Activated CD4-positive, alpha-beta T cell treated with anti-CD3 and anti-CD28 coated beads, Interleukin-2, amount 50 U/mL, for 16 hours (primary cell): ENCODE measurements at regions not wholly inside any gene's neighbourhood (a gene's known extent, or its start where the extent isn't known, plus 50 kb on each side); places are given as distances from the start of the nearest gene placed in this dataset.
"Not testable (repeated sequence)": the region's sequence is repeated elsewhere in the genome, so short reads cannot be mapped to it uniquely, and the experiment has no call there.

Experiments used
- DNase-seq: peaks from one replicate; pipeline ENCODE4 v3.0.0-alpha.2; 2020

DNA sequence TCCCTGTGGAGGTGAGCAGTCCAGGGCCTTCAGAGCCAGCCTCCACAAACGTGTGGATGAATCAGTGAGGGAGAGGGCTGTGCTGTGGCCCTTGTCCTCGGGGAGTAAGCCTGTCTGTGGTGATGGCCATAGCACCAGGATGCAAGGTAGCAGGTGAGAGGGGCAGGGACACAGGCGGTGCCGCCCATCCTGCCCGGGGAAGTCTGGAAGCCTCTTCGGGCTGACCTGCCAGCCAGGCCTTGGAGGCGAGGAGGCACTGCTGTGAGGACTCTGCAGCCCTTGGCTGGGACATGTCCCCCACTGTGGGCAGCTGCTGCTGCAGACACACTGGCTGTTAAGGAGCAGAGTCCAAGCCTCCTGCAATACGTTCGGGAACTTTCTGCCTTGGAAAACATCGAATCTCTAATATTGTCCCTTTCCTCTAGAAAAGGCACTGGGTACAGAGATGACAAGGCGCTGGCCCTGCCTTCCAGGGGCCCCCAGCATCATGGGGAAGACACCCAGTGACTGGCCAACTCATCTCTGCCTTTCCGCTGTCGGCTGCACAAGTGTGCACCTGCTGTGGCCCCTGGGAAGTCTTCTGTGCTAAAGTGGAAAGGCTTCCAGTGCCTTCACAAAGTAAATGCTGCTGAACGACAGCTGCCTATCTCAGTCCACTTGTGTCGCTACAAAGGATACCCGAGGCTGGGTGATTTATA, 101.4 kb downstream of the ADRA2C start:
- no peak for DNase-seq

DNA sequence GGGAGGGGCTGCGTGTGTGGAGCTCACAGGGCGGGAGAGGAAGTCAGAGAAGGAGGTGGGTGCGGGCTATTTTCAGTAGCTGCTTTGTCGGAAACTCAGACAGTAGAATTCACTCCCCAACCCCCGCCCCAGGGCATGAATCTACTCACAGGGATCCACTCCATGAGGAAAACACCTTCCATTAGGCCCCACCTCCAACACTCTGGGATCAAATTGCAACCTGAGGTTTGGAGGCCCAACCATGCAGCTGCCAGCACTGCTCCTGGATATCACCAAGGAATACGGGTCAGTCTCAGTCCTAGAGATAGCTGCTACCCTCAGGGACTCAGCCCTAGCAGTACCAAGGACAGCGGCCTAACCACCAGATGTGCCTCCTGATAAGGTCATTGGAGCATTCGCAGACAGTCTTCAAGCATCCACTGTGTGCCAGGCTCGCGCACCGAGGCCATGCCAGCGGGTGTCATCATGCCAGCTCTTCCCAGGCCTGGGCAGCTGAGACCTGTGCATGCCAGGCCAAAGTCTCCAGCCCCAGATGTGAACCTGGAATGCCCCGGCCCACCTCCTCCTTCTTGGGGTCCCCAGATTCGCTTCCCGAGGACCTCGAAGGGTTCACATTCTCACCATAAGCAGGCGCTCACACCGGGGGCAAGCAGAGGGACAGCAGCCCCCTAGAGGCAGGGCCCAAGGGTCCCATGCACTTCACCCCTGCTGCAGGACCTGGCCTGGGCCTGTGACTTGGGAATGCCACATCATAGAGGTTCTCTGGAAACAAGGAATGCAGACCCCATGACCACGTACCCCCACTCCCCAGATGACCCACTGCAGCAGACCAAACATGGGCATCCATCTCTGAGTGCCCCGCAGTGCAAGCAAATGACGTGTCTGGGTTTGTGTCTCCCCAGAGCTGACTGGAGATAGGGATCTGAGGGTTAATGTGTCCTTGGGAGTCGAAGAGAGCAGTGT, 102.3 kb downstream of the ADRA2C start:
- DNase-seq: no peak

DNA sequence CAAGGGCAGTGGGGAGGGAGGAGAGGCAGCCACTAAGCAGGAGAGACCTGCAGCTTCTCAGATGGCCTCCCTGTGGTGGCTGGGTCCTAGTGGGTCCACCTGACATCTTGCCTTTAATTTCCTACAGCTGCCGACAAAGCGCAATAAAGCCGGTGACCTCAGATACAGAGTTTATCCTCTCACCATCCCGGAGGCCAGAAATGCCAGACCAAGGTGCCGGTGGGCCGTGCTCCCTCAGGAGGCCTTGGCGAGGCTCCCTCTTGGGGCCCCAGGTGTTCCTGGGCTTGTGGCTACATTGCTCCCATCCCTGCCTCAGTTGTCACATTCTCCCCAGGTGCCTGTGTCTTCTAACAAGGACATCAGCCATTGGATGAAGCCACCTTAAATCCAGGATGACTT, 103.0 kb downstream of the ADRA2C start:
- DNase-seq: no peak

DNA sequence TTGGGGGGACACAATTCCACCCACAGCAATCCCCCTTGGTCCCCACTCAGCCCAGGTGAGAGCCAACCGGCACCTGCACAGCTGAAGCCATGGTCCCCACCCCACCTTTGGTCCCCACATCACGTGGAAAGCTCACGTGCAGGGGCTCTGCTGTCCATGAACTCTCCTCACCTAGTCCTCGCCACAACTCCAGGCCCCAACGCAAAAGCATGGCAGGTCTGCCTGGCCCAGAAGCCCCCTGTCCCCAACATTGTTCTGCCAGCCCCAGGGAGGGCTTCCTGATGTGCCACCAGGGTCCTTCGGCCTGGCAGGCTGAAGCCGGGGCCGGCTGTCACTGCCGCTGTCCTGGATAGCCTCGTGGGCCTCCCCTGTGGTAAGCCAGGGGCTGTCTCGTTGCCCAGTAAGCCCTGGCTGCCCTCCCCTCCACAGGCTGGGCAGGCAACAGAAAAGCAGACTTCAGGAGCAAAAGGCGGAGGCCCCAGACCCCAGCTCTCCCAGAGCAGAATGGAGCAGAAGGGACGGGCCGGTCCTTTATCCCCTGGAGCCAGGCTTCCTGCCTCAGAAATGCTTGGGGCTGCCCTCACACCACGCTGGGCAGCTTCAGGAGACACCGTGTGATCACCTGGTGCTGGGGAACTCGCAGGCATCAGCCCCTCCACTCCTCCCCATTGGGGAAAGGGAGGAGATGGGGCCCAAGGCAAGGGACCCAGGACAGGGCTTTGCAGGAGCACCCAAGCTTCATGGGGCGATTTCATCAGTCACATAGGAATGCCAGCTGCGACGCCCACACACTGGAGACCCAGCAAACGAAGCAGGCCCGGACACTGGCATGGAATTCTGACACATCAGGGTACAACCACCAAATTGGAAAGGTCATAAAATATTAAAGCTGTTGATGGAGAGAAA, 103.7 kb downstream of the ADRA2C start:
- DNase-seq: no peak

DNA sequence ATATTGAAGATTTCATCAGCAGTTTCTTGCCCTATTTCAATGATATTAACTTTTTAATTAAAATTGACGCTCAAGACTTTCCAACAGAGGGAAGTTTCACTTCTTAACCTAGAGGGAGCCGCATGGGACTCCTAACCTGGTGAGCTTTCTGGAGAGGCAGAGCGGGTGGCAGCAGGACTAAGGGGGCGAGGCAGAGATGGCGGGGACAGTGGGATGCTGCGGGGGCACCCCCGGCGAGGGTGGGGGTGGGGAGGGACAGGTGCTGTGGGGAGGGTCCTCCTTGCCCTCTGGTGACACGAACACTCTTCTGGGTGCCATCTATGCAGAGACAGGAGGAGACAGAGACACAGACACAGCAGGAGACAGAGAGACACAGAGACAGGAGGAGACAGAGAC, 104.4 kb downstream of the ADRA2C start:
- no peak for DNase-seq

DNA sequence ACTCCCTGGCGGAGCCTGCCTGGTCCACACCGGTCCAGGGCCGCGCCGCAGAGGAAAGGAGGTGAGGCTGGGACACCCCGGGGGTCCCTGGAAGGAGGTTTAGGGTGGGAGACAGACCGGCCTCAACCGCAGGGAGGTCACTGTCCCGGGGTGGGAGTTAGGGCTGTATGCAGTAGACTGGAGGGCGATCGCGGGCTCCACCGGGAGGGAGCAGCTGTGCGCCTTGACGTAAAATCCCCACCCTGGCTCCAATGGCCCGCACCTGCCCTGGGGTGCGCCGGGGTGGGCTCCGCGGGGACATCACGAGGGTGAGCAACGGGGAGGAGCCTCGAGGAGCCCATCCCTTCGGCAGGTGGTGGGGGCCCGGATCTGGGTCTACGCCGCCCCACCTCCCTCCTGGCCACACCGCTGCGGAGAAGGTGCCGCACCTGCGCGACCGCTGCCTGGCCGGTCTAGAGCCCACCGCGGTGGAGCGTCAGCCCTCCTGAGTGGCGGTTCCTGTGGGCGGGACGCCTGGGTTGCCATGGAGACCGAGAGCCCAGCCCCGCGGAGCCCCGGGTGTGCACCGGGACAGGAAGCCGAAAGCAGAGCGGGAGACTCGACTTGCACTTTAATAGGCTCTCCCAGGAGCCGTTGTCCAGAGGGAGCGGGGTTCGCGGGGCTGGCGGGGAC, 105.1 kb downstream of the ADRA2C start:
- DNase-seq: peak; percentile 12

DNA sequence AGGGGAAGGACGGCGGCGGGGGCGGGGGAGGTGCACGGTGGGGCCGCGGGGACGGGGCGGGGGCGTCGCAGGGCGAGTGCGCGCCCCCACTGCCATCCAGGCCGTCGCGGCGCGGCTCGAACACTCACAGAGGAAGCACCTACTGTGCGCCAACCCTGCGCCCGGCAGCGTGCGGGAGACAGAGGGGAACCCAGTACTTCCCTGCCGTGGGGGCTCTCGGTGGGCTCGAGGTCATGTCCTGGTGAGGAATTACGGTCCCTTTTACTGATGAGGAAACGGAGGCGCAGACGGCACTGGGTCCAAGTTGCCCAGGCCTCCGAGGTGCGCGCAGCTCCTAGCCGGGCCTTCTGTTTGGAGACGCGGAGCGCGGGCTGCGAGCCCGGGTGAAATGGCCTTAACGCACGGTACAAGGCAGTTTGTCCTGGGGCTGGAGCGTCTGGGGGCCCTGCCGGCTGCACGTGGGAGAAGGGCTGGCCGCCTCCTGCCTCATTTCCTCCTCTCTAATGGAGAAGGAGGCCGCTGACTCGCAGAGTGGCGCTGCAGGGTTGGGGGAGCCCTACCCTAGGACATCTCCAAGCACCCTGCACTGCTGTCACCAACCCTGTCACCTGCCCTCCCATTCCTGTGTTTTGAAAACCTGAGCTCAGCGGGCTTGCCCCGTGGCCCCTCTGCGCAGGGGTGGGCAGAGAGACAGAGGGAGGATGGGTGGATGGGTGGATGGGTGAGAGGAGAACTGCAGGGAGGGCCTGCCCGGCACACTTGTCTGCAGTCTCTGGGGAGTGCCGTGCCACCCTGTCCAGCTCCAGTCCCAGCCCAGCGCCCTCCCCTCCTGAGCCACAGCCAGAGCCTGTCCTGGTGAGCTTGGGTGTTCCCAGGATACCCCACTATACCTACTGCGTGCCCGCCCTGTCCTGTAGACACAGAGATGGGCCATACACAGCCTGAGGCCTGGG, 106.0 kb downstream of the ADRA2C start:
- no peak for DNase-seq

DNA sequence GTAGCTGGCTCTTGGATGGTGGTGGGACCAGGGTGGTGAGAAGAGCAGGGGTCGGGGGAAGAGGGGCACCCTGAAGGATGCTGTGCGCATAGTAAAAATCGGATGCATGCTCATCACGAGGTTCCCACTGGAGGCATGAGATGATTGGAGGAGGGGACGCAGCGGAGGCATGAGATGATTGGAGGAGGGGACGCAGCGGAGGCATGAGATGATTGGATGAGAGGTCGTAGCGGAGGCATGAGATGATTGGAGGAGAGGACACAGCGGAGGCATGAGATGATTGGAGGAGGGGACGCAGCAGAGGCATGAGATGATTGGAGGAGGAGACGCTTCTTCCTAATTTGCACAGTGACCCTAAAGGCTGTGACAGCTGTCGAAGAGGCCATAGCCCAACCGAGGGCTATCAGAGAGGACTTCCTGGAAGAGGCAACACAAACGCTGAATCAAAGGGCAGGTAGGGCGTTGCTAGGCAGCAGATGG, 106.7 kb downstream of the ADRA2C start:
- no peak for DNase-seq

DNA sequence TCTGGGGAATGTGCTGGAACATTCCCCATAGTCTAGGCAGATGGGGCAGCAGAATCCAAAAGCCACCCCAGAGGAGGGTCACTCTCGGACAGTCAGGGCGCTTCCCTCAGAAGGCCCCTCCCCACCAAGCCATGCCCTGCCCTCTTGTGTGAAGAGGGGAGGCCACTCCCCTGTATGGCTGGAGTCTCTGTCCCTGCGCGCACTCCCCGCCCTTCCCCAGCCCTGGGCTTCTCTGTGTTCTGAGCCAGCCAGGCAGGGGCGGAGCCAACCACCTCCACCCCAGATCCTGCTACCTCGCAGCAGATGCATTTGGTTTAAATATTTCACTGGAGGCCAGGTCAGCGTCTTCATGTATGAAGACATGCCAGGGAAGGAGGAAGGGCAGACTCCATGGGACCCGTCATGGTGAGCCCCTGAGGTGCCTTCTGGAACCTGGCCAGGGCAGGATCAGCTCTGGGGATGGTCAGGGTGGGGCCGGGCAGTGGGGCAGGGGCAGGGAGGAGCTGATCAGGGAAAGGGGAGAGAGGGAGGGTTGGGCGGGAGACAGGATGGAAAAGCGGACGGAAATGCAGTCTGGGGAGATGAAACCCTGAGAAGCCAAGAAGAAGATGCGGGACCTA, 107.3 kb downstream of the ADRA2C start:
- DNase-seq: no peak

DNA sequence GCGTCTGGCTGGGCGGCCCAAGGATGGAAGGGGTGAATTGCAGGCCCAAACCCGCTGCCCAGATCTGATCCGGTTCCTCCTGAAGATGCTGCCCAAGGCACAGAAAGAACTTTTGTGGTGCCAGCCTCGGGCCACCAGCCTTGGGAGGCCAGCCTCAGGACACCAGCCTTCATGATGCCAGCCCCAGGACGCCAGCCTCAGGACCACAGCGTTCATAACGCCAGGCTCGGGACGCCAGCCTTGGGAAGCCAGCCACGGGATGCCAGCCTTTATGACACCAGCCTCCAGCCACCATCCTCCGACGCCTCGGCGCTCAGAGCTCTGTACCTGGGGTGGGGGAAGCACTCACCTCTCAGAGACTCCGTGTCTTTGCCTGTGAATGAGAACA, 107.8 kb downstream of the ADRA2C start:
- DNase-seq: no peak

DNA sequence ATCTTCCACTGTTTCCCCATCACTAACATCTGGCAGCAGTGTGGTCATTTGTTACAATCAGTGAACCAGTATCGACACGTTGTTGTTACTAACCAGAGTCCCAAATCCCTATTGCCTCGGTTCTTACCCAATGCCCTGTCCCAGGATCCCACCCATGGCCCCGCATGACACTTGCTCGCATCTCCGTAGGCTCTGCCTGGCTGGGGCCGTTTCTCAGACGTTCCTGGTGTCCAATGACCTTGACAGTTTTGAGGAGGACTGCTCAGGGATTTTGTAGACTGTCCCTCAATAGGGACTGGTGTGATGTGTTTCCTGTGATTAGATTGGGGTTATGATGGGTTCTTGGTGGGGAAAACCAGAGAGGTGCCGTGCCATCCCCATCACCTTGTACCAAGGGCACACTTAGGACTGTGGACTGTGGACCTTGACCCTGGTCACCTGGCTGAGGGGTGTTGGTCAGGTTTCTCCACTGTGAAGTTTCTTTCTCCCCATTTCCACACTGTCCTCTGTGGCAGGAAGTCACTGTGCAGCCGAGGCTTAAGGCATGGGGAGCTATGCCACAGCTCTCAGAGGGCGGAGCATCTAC, 108.4 kb downstream of the ADRA2C start:
- no peak for DNase-seq

DNA sequence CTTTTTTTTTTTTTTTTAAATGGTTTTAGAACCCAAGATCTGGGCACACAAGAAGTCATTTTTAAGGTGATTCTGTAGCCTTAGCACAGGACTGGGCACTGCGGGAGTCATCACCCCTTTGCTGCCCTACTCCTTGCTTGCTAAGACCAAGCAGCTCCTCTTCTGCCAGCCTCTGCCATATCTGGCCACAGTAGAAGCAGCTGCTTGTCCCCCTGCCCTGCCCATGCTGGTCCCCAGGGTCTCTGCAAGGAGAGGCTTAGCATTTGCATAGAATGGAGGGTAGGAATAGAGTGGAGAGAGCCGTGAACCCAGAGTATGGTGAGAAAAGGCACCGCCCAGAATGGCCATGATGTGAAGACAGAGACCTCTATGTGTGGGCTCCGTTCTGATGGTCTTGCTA, 109.3 kb downstream of the ADRA2C start:
- no peak for DNase-seq

DNA sequence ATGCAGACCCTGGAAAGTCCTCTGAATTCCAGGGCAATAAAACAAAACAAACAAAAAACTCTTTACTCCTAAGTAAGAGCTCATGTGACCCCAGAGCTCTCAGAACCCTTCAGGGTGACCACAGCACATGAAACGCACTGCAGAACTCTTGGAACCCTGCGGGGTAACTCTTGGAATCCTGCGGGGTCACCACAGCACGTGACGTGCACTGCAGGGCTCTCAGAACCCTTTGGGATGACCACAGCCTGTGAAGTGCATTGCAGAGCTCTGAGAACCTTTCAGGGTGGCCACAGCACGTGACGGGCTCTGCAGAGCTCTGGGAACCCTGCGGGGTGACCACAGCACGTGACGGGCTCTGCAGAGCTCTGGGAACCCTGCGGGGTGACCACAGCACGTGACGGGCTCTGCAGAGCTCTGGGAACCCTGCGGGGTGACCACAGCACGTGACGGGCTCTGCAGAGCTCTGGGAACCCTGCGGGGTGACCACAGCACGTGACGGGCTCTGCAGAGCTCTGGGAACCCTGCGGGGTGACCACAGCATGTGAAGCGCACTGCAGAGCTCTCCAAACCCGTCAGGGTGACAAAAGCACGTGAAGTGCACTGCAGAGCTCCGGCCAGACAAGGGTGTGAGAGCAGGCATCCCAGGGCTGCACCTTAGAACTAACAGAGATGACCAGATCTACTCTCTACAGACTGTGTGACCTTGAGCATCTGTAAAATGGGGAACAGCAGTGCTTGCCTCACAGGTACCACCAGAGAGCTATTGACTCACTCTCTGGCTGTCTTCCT, 110.1 kb downstream of the ADRA2C start:
- not testable (repeated sequence) for DNase-seq

DNA sequence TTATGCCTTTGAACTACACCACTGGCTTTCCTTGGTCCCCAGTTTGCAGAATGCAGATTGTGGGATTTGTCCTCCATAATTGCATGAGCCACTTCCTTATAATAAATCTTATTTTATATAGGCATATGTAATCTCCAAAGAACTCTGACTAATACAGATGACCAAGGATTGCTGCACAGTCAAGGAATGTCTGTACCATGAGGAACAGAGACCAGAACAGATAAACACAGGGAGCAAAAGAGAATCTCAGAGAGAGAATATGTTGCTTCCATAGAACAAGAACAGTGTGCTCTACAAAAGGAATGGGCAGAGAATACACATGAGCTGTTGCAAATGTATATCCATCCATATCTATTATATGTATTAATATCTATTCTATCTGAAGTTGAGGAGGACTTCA, 111.1 kb downstream of the ADRA2C start:
- DNase-seq: no peak

DNA sequence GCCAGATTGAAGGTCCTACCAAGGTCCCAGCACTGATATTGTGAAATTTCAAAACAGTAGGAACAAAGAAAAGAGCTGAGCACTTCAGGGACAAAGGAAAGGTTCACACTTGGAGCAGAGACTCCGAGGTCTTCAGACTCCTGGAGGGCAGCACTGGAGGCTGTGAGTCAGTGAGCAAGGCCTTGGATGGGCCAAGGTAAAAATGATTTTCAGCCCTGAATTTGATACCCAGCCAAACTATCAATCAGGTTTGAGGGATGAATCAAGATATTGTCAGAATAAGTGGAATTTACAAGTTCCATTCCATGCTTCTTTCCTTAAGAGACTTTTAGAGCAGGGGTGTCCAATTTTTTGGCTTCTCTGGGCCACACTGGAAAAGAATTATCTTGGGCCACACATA, 111.7 kb downstream of the ADRA2C start:
- DNase-seq: no peak

DNA sequence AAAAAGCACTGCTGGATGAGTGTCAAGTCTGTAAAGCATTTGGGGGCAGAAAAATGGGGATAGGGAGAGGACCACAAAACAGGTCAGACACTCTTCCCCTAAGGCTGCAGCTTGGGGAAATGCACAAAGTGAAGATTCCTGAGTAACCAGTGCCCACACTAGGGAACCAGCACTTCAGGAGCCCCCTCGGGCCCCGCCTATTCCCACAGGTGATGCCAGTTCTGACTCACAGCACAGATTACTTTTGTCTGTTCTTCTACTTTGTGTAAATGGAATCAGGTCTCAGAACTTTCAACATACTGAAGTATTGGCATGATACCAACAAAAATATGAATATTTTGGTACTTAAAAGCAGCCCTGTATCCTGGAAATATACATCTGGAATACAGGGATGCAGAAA, 112.5 kb downstream of the ADRA2C start:
- no peak for DNase-seq

DNA sequence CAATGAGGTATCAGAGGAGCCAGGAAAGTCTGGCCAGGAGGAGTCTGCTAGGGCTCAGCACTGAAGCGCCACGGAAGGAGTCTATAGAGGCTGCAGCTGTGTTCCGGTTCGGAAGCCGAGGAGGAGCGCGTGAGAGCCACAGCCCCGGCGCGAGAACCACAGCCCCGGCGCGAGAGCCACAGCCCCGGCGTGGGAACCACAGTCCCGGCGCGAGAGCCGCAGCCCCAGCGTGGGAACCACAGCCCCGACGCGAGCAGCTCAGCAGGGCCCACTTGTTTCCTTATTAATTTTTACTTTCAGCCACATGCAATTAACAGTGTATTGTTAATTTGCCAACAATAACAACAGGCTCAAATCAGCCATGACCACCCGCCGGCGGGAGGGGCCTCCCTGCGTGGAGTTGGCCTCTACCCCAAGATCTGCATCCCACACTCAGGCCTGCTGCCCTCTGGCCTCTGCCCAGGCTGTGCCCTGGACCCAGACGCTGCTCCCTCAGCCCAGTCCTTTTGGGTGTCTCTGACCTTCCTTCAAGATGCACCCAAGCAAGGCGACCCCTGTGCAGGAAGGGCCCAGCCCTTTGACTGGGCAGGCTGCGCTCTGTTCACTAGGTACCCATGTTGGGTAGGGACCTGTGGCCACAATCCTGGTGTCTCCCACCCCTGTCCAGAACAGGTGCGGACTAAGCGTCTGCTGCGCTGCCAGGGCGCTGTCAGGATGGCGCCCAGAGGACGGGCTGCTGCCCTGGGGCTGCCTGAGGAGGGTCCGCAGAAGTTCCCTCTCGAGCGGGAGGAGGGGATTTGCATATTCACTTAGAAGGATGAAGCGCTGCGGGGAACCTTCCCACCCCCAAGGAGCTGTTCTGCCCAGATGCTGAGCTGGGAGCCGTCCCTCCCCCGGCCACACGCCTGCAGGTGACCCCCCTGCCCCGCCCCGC, 113.8 kb downstream of the ADRA2C start:
- DNase-seq: no peak

DNA sequence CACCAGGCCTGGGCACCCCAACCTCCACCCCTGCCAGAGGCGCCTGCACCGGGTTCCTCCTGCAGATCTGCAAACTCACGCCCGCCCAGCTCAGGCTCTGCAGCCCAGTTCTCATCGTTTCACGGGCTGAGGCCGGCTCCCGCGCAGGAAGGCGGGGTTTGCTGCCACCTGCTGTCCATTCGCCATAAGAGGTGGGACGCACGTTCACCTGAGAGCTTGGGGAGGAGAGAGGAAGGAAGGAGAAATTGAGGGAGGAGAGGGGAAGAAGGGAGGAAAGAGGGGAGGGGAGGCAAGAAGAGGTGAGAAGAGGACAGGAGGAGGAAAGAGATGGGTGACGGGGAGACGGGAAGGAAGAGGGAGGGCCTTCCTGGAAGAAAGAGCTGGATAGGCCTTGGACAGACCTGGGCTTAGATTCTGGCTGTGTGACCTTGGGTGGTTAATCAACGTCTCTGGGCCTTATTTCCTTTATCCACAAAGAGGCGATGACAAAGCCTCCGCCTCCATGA, 114.5 kb downstream of the ADRA2C start:
- peak; percentile 72 for DNase-seq
